GM23248 (cell line): ENCODE measurements at regions not wholly inside any gene's neighbourhood (a gene's known extent, or its start where the extent isn't known, plus 50 kb on each side); places are given as distances from the start of the nearest gene placed in this dataset.

Source experiments
- DNase-seq: peaks from one replicate; pipeline ENCODE4 v3.0.0-alpha.2; 2015
- H2AFZ ChIP-seq: fragments of 200-600 bp; sonication (generic); 2 replicates; pipeline ENCODE4 v1.6.1; 2016; ENCODE audit warnings: antibody characterized with exemption
- H3F3A ChIP-seq: fragments of 200-600 bp; sonication (generic); 2 replicates; pipeline ENCODE4 v1.6.1; 2016; ENCODE audit warnings: mild to moderate bottlenecking, antibody characterized with exemption, mixed run types; ENCODE audit not compliant: insufficient read depth
- H3K27ac ChIP-seq: fragments of 200-600 bp; sonication (generic); 2 replicates; pipeline ENCODE4 v1.5.1; 2016; ENCODE audit warnings: mild to moderate bottlenecking
- H3K27me3 ChIP-seq: fragments of 200-600 bp; sonication (generic); replicated peaks from 2 replicates; pipeline ENCODE4 v1.6.1; 2016; ENCODE audit warnings: mild to moderate bottlenecking; ENCODE audit not compliant: insufficient read depth
- H3K36me3 ChIP-seq: fragments of 200-600 bp; sonication (generic); 2 replicates; pipeline ENCODE4 v1.6.1; 2016; ENCODE audit warnings: low read depth, mild to moderate bottlenecking
- H3K4me1 ChIP-seq: fragments of 200-600 bp; sonication (generic); 2 replicates; pipeline ENCODE4 v1.6.1; 2016; ENCODE audit warnings: mild to moderate bottlenecking; ENCODE audit not compliant: insufficient read depth
- H3K4me2 ChIP-seq: fragments of 200-600 bp; sonication (generic); one replicate; pipeline ENCODE4 v1.6.1; 2016; ENCODE audit warnings: mild to moderate bottlenecking; ENCODE audit not compliant: unreplicated experiment
- H3K4me3 ChIP-seq: fragments of 200-600 bp; sonication (generic); 2 replicates; pipeline ENCODE4 v1.5.1; 2016; ENCODE audit warnings: mild to moderate bottlenecking
- H3K79me2 ChIP-seq: fragments of 200-600 bp; sonication (generic); 2 replicates; pipeline ENCODE4 v1.6.1; 2016; ENCODE audit warnings: mild to moderate bottlenecking; ENCODE audit not compliant: insufficient read depth
- H3K9ac ChIP-seq: fragments of 200-600 bp; sonication (generic); 2 replicates; pipeline ENCODE4 v1.6.1; 2016; ENCODE audit warnings: mild to moderate bottlenecking
- H3K9me2 ChIP-seq: fragments of 200-600 bp; sonication (generic); 2 replicates; pipeline ENCODE4 v1.6.1; 2016; ENCODE audit warnings: mixed run types, mild to moderate bottlenecking, moderate library complexity; ENCODE audit not compliant: insufficient read depth
- H3K9me3 ChIP-seq: fragments of 200-600 bp; sonication (generic); one replicate; pipeline ENCODE4 v1.6.1; 2017; ENCODE audit warnings: low read depth
- H4K20me1 ChIP-seq: fragments of 200-600 bp; sonication (generic); 2 replicates; pipeline ENCODE4 v1.6.0; 2016; ENCODE audit not compliant: insufficient read depth
- EZH2 ChIP-seq: fragments of 200-600 bp; sonication (generic); IDR thresholded peaks from 2 replicates; pipeline ENCODE4 v1.6.1; 2018; ENCODE audit warnings: antibody characterized with exemption, mild to moderate bottlenecking; ENCODE audit not compliant: insufficient read depth, poor library complexity, severe bottlenecking
- EZH2phosphoT487 ChIP-seq: fragments of 200-600 bp; sonication (generic); IDR thresholded peaks from 2 replicates; pipeline ENCODE4 v1.6.1; 2018; ENCODE audit warnings: antibody characterized with exemption, moderate library complexity, mild to moderate bottlenecking, low read depth; ENCODE audit not compliant: insufficient read depth
- WGBS, 2 experiments: methylation state at CpG; one replicate each; pipeline ENCODE4 v1.1.6; 2015 to 2017; ENCODE audit warnings: low lambda C conversion rate in 2 of 2, low coverage in 1 of 2; ENCODE audit errors: missing lambda C conversion rate in 2 of 2; 5-methylcytosine and 5-hydroxymethylcytosine counted together
- in situ Hi-C: fragments of 300-500 bp; cut with MboI; formaldehyde crosslinking; loops from 2 replicates; pipeline ENCODE4 v1.15.0; 2020

- H3K9me3 ChIP-seq, result no peaks in the 10 kb centered on the region
- in situ Hi-C loops, result no loop called here
- H3K4me1 ChIP-seq, result peaks cover 5% of the 10 kb centered on the region
- H3F3A ChIP-seq, result no peaks in the 10 kb centered on the region
- H3K4me3 ChIP-seq, result no peak overlapping the region
- no peaks in the 10 kb centered on the region for H3K27me3 ChIP-seq
- no peak overlapping the region for H3K27ac ChIP-seq
- H4K20me1 ChIP-seq, result no peaks in the 10 kb centered on the region
- no peak for TF ChIP-seq EZH2
- no peak for TF ChIP-seq EZH2phosphoT487
- no peak overlapping the region for H3K9ac ChIP-seq
- no peak overlapping the region for H3K4me2 ChIP-seq
- no peaks in the 10 kb centered on the region for H3K9me2 ChIP-seq
- H2AFZ ChIP-seq, result no peak overlapping the region
- H3K36me3 ChIP-seq, result no peaks in the 10 kb centered on the region
- H3K79me2 ChIP-seq, result no peaks in the 10 kb centered on the region
- 76 to 87% methylated on average over 6 of the region's 6 CpGs for WGBS, 2 experiments
- no peak for DNase-seq
Measured at GRCh38 chr1:116819081-116819480, 64.9 kb downstream of the CD2 start.

- Histone ChIP-seq H3K4me1 (peaks cover 5% of the 10 kb centered on the region), H3K9me3 (no peaks in the 10 kb centered on the region), H3K27me3 (no peaks in the 10 kb centered on the region; the same call in 1 of the 2 replicates), H3K36me3 (no peaks in the 10 kb centered on the region), H3K9ac (peak overlapping the region; percentile 54), H3K9me2 (no peaks in the 10 kb centered on the region), H2AFZ (no peak overlapping the region), H3F3A (no peaks in the 10 kb centered on the region), H3K4me2 (no peak overlapping the region), H3K79me2 (no peaks in the 10 kb centered on the region), H3K27ac (peak overlapping the region; percentile 78), H3K4me3 (no peak overlapping the region), H4K20me1 (no peaks in the 10 kb centered on the region)
- in situ Hi-C loops, result no loop called here
- WGBS, 2 experiments, result 44 to 47% methylated on average over 6 of the region's 6 CpGs
- TF ChIP-seq EZH2phosphoT487, result no peak
- no peak for TF ChIP-seq EZH2
- peak; percentile 80 for DNase-seq
Measured at GRCh38 chr1:116820369-116820768, 66.1 kb downstream of the CD2 start.

- Histone ChIP-seq H3K79me2 (no peaks in the 10 kb centered on the region), H3K4me2 (no peak overlapping the region), H3F3A (no peaks in the 10 kb centered on the region), H3K4me1 (peaks cover 5% of the 10 kb centered on the region), H2AFZ (no peak overlapping the region), H4K20me1 (no peaks in the 10 kb centered on the region), H3K36me3 (no peaks in the 10 kb centered on the region), H3K9me3 (no peaks in the 10 kb centered on the region), H3K9ac (no peak overlapping the region), H3K4me3 (no peak overlapping the region), H3K27me3 (no peaks in the 10 kb centered on the region; the same call in 1 of the 2 replicates), H3K27ac (no peak overlapping the region), H3K9me2 (no peaks in the 10 kb centered on the region)
- in situ Hi-C loops, result no loop called here
- 70 to 78% methylated on average over 2 of the region's 2 CpGs for whole genome bisulfite sequencing, 2 experiments
- DNase-seq, result no peak
- TF ChIP-seq EZH2 (no peak), EZH2phosphoT487 (no peak)
Measured at GRCh38 chr1:116821763-116822162, 67.5 kb downstream of the CD2 start.

- in situ Hi-C loops, result no loop called here
Measured at GRCh38 chr1:116824631-116825206, 70.5 kb downstream of the CD2 start.

More at GRCh38 chr1:116824631-116825206, 70.5 kb downstream of the CD2 start:
- Histone ChIP-seq H3K27ac (no peak overlapping the region), H3K9ac (no peak overlapping the region), H3K36me3 (no peaks in the 10 kb centered on the region), H3K9me3 (no peaks in the 10 kb centered on the region), H2AFZ (no peak overlapping the region), H3K9me2 (no peaks in the 10 kb centered on the region), H3K79me2 (no peaks in the 10 kb centered on the region), H3K4me3 (no peak overlapping the region), H4K20me1 (no peaks in the 10 kb centered on the region), H3K27me3 (no peaks in the 10 kb centered on the region; the same call in 1 of the 2 replicates), H3K4me2 (no peak overlapping the region), H3K4me1 (peaks cover 5% of the 10 kb centered on the region), H3F3A (no peaks in the 10 kb centered on the region)
- WGBS, 2 experiments, result 47 to 52% methylated on average over 5 of the region's 5 CpGs
- DNase-seq, result no peak
- TF ChIP-seq EZH2phosphoT487, result no peak
- no peak for TF ChIP-seq EZH2
